GM12873 (cell line): ENCODE measurements at regions not wholly inside any gene's neighbourhood (a gene's known extent, or its start where the extent isn't known, plus 50 kb on each side); places are given as distances from the start of the nearest gene placed in this dataset.

Experiments
- TF ChIP-seq, protein P1 (sequence below): IDR thresholded peaks from 2 replicates; pipeline ENCODE4 v1.5.1; 2012; ENCODE audit warnings: low read depth, mild to moderate bottlenecking, moderate library complexity, low read length, control low read depth; ENCODE audit not compliant: insufficient read depth; ENCODE audit errors: missing control alignments

DNA sequence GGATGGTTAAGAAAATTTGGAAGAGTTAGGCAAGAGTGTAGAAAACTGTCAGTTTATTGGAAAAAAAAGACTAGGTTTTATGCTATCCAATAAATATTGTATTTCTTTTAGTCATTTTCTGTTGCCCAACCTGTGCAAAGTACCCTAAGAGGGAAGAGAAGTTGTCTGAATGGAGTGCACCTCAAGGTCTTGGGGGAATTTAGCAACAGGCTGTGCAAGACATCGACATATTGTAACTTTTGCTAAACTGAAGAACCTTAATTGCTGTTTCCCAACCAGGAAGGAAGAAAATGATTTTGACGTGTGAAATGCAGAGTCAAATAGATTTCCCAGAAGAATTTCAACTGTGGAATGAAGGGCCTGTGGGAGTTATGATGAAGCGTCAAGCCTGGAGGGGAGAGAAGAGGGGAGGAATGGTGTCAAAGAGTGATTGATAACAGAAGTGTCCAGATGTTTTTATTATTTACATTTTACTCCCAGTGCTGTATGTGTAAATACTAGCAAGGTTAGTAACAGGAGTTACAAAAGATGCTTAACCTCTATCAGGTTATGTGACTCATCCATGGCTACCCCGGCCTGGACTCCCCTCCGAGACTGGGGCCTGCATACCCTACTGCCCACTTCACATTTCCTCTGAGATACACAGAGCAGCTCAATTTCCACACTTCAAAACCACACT, 246.8 kb downstream of the MYLK4 start:
- TF ChIP-seq, protein P1, sequence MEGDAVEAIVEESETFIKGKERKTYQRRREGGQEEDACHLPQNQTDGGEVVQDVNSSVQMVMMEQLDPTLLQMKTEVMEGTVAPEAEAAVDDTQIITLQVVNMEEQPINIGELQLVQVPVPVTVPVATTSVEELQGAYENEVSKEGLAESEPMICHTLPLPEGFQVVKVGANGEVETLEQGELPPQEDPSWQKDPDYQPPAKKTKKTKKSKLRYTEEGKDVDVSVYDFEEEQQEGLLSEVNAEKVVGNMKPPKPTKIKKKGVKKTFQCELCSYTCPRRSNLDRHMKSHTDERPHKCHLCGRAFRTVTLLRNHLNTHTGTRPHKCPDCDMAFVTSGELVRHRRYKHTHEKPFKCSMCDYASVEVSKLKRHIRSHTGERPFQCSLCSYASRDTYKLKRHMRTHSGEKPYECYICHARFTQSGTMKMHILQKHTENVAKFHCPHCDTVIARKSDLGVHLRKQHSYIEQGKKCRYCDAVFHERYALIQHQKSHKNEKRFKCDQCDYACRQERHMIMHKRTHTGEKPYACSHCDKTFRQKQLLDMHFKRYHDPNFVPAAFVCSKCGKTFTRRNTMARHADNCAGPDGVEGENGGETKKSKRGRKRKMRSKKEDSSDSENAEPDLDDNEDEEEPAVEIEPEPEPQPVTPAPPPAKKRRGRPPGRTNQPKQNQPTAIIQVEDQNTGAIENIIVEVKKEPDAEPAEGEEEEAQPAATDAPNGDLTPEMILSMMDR, result no peak

DNA sequence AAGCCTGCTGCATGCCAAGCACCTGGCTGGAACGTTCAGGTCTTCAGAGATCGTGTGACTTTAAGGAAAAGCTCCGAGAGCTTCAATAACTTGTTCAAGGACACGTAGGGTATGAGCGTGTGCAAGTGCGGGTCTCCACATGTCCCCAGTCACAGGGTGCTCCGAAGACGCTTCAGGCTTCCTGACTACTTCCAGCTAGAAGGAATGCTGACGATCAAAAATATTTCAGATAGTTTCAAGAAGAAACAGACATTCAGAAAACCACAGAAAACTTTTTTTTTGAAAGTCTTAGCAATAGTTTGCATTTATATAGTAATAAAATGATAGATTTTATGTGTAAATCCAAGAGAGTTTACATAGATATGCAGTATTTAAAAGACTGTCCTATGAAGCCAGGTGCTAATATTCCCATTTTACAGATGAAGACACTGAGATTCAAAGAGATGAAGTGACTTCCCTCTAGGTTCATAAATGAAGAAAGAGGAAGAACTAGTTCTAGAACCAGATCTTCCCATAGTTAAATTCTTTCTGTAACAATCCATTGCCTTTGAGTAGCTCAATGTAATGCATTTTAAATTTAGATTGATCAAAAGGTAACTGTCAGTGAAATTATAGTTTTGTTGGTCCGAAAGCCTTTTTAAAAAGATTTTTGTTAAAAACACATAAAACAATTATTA, 247.6 kb downstream of the MYLK4 start:
- TF ChIP-seq, protein P1, result no peak

DNA sequence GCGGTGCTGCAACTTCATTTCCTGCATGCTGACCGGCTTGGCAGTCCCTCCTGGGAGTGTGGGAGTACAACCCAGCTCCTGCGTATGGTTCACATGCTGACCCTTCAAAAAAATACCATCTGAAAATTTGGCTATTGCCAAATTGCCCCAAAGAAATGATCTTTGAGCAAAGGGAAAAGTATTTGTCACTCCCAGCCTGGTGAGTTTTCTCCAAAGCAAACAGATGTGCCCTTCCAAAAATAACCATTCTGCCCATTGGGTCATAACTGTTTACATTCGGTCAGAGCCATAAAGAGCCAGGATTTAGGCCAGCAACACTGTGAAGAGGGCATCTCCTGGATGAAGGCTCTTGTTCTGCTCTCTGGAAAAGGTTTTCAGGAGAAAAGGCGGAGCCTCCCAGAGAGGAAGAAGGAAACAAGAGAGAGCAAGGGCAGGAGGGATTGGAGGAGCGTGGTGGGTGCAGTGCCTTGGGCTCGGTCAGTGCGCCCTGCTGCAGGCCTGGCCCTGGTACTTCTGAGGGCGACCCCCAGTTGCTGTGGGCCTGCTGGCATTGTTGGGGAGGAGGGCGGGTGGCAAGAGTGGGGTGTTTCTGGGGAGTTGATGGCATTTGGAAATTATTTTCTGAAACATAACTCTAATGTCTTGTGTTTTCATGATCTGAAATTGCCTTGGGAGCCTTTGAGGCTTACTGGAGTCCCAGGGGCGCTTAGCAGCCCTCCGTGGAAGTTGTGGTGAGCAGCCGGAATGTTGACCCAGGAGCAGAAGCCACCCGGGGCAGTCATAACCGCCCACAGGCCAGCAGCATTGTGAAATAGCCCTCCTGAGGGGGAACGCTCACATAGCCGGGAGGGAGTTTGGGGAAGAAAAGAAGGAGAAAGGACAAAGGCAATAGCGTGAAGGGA, 248.4 kb downstream of the MYLK4 start:
- TF ChIP-seq, protein P1, result no peak

DNA sequence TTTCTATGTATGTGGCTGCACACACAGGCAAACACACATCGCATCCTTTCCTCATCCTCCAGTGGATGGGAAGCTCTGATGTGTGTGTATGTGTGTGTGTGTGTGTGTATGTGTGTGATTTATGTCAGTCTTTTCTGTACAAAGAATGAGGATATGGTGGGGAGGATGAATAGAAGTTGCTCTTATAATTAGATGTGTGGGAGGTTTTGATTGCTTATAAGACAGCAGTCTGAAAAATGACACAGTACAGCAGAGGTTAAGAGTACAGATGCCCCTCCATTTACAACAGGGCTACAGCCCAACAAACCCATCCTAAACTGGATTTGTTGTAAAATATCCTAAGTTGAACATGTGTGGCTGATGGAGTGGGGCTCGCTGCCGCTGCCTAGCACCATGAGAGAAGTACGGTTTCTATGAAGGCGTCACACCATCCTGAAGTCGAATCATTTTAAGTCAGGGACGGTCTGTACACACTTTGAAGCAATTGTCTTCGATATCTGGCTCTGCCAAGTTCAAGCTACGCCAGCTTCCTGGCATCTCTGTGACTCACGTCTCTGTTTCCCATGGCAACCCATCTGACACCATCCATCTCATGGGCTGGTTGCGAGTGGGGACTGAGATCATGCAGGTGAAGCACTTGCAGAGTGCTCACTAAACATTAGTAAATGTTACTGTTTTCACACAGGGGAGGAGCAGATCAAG, 252.6 kb downstream of the MYLK4 start:
- TF ChIP-seq, protein P1, result no peak

DNA sequence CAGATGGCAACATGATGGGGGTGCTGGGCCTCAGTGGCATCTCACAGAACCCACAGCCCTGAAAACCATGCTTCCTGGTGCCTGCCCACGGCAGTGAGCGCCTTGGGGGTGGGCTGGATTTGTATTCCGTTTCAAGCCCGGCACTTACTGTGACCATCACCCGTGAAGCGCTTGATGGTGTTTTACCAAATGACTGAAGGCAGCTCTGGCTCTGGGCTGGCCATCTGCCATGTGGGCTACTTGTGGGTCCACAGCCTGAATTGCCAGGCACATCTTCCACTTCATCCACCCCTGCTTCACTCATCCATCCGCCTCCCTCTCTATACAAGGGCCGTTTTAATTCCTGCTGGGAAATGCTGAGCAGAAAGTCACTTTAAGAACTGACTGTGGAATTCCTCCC, 250.9 kb upstream of the GMDS start:
- TF ChIP-seq, protein P1, result no peak

DNA sequence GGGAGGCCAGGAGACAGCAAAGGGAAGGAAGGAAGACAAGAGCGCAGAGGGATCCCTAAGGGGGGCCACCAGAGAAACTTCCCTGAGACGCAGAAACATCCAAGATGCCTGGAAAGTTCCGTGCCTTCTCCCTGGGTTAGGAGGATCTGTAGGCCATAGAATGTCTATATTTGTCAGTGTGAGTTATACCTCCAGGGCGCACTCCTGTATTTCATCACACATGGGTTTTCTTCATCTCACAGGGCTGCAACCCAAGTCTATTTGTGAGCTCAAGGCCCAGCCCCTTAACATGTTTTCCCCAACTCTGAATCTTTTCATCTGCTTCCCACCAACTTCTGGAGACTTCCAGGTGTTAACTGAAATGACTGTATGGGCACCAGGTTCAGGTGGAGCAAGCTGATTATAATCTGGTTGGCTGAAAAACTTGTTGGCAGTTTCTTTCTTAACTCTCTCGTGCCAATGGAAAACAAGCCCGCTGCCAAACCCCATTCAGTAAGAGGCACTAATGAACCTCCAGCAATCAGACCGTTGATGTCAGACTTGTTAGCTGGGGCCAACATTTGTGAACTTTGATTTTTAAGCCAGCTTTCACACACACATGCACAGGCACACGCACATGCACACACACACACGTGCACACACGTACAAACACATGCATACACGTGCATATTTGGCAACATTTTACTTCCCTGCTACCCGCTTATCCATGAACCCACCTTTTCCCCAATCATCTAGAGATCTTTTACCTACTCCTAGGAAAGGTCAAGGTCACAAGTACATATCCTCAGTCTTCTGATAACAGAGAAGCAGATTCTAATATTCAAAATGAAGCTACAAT, 247.5 kb upstream of the GMDS start:
- TF ChIP-seq, protein P1, result no peak
